Globus pallidus (tissue), 1 donor: ENCODE measurements at regions not wholly inside any gene's neighbourhood (a gene's known extent, or its start where the extent isn't known, plus 50 kb on each side); places are given as distances from the start of the nearest gene placed in this dataset.
"Not testable (repeated sequence)": the region's sequence is repeated elsewhere in the genome, so short reads cannot be mapped to it uniquely, and the experiment has no call there.

ENCODE experiments used
- DNase-seq: peaks from one replicate; pipeline ENCODE4 v3.0.0-alpha.2; 2015; ENCODE audit warnings: low spot score

- no peak for DNase-seq
These were observed 281.0 kb upstream of the MAOA start for GRCh38 chrX:43375136-43375535.

- no peak for DNase-seq
These were observed 275.4 kb upstream of the MAOA start for GRCh38 chrX:43380704-43381103.

- no peak for DNase-seq
These were observed 269.2 kb upstream of the MAOA start for GRCh38 chrX:43386875-43387274.

GRCh38 chrX:43405191-43405590 is 250.9 kb upstream of the MAOA start:
- no peak for DNase-seq

- no peak for DNase-seq
These were observed 232.2 kb upstream of the MAOA start for GRCh38 chrX:43423876-43424275.

- DNase-seq = no peak
These were observed 219.6 kb upstream of the MAOA start for GRCh38 chrX:43436517-43436916.

GRCh38 chrX:43446752-43447151 is 209.3 kb upstream of the MAOA start:
- no peak for DNase-seq

- no peak for DNase-seq
These were observed 207.4 kb upstream of the MAOA start for GRCh38 chrX:43448688-43449087.

- no peak for DNase-seq
These were observed 205.7 kb upstream of the MAOA start for GRCh38 chrX:43450355-43450754.

GRCh38 chrX:43451976-43452686 is 204.0 kb upstream of the MAOA start:
- not testable (repeated sequence) for DNase-seq

GRCh38 chrX:43456063-43456462 is 200.0 kb upstream of the MAOA start:
- DNase-seq = no peak

- no peak for DNase-seq
These were observed 199.2 kb upstream of the MAOA start for GRCh38 chrX:43456906-43457305.

- no peak for DNase-seq
These were observed 188.4 kb upstream of the MAOA start for GRCh38 chrX:43467608-43468234.

- no peak for DNase-seq
These were observed 186.6 kb upstream of the MAOA start for GRCh38 chrX:43469391-43470054.

- no peak for DNase-seq
These were observed 181.8 kb upstream of the MAOA start for GRCh38 chrX:43474321-43474720.

- DNase-seq = no peak
These were observed 177.0 kb upstream of the MAOA start for GRCh38 chrX:43479070-43479469.

- no peak for DNase-seq
These were observed 176.2 kb upstream of the MAOA start for GRCh38 chrX:43479850-43480249.

- no peak for DNase-seq
These were observed 174.5 kb upstream of the MAOA start for GRCh38 chrX:43481576-43481975.

- no peak for DNase-seq
These were observed 162.3 kb upstream of the MAOA start for GRCh38 chrX:43493756-43494155.

GRCh38 chrX:43500246-43500645 is 155.9 kb upstream of the MAOA start:
- DNase-seq = no peak

- no peak for DNase-seq
These were observed 155.0 kb upstream of the MAOA start for GRCh38 chrX:43500996-43501694.

GRCh38 chrX:43504394-43504793 is 151.7 kb upstream of the MAOA start:
- no peak for DNase-seq

GRCh38 chrX:43505769-43506168 is 150.3 kb upstream of the MAOA start:
- DNase-seq = no peak
